Activated naive CD4-positive, alpha-beta T cell (primary cell): ENCODE measurements at regions not wholly inside any gene's neighbourhood (a gene's known extent, or its start where the extent isn't known, plus 50 kb on each side); places are given as distances from the start of the nearest gene placed in this dataset.

Experiments
- DNase-seq, 4 experiments: peaks; one replicate each; lab custom pipeline; 2025; lab: John Stamatoyannopoulos, UW

DNA sequence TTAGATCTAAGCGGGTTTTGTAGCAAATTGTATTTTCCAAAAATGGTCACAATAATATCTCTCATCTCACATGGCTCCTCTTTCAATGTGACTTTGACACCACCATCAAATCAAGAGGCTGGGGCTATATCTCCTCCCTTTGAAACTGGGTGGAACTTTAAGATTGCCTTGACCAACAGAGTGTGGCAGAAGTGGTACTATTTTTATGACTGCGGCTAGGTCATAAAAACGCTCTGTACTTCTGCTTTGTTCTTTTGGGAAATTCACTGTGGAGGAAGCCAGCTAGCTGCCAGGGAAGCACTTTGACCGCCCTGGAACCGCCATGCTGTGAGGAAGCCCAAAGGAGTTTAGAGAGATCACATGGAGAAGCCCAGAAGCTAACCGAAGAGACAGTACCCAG lies 50.7 kb upstream of the ACOT11 start:
- DNase-seq: no peak

DNA sequence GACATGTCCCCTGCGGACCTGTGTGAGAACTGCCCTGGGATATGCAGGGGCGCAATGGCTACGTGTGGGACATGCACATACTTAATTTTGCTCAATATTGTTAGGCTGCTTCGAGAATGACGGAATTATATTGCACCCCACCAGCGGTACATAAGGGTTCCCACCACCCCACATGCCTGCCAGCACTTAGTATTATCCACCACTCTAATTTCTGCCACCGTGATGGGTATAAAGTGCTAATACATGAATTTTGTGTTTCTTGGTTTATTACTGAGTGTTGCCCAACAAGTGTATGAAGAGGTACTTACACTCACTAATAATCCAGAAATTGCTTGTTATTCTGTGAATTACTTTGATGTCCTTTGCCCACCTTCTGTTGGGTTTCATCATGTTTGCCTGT lies 52.1 kb upstream of the ACOT11 start:
- DNase-seq: no peak

DNA sequence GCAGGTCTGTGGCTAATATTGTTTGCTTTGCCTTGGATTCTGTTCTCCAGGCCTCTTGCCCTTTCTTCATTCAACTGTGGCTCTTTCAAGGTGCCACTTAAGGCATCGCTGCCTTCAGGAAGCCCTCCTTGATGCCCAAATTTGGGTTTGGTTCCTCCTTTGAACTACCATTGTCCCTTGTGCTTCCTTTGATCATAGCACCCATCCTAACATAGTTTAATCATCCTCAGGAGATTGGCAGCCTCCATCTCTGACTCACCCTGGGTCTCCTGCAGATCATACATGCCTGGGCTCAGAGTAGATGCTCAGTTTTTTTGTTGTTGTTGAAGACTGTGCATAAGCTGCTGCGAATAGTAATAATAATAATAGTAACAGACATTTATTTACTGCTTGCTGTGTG lies 54.4 kb upstream of the ACOT11 start:
- DNase-seq: no peak

DNA sequence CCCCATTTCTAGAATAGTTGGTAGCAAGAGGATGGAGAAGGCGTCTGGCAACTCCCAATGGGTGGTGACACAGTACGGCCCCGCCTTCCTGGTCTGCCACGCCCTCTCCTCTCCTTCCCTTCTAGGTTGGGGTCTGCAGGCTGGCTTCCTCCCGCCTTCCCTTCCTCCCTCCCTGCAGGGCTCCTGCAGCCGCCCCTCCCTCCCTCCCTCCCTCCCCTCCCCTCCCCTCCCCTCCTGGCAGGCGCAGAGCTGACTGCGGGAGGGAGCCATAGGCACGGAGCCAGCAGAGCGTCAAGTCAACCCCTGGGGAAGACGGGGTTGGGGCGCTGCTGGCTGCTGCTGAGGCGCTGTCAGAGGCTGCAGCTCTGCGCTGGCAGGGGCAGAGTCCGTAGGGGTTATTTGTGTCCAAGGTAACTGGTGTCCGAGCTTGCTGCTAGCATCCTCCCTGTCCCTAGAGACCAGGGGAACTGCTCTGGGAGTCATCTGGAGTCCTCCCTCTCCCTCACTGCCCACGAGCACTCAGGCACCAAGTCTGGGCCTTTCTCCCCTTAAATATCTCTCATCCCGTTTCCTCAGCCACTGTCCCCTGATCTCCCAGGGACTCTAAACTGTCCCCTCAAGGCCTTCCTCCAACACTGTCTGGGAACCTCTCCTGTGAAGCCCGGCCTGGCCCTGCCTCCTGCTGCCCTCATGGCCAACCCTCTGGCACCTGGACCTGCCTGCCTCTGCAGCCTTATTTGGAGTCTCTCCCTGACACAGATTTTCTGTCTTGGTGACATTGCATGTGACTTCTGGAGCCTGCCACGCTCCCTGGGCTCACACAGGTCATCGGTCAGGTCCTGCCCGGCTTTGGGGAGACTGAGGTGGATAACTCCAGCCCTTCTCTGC lies 57.4 kb upstream of the ACOT11 start:
- DNase-seq: peak in 1 of 4 experiments; percentile 25

DNA sequence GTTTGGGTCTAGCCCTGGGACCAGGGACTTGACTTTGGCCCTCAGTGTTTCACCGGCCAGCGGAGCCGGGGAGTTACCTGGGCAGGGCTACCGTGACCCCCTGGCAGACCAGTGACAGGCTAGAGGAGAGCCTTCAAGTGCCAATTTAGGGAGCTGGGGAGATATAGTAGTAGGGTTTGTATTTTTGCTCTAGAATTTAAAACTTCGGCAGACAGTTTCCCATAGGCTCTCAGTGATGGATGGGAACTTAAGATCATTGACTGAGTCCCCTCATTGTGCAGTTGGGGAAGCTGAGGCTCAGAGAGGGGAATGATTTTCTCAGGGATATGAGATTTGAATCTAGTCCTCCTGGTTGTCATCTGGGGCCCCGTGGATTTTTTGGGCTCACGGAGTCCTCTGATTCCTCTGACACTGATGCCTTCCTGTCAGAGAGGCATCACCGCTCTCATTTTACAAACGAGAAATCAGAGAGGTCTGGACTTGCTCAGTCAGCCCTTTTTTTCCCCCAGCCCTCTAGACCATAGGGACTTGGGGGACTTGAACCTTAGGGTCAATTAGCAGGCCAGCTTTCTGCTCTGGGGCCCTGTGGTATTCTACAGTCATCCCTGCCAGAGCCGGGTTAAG lies 58.3 kb upstream of the ACOT11 start:
- DNase-seq: no peak

DNA sequence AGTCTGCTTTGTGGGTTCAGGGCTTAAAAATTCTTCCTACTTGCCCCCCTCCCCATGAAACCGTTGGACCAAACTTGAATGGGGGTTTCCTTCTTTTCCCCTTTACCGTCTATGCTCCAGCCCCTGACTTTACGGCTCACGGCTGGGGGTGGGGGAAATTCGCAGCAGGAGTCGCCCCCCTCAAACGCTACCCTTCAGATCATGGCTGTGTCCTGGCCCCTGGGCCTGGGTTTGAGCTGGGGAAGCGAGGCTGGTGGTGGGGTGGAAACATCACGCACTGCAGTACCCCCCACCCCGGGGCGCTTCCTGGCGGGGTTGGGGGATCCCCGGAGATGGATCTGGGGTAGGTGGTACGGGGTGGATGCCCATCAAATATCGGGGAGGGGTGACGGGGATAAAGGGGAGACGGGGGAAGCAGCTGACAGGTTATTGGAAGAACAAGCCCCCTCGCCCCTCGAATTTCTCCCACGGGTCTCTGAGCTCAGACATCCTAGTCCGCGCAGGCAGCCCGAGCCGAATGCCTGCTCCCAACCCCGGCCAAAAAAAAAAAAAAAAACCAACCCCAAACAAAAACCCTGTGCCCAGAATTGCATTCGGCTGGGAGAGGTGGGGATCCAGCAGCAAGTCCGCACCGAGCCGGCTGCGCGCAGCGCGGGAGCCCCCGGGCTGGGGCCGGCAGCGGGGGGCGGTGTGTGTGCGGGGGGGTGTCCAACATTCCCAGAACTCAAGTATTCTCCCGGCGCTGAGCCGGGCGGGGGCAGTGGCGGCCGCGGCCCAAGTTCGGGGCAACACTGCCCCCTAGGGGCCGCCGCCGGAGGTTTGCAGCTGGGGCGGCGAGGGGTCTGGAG lies 59.0 kb upstream of the ACOT11 start:
- DNase-seq: peak; percentile 34 to 68 (median 46)

DNA sequence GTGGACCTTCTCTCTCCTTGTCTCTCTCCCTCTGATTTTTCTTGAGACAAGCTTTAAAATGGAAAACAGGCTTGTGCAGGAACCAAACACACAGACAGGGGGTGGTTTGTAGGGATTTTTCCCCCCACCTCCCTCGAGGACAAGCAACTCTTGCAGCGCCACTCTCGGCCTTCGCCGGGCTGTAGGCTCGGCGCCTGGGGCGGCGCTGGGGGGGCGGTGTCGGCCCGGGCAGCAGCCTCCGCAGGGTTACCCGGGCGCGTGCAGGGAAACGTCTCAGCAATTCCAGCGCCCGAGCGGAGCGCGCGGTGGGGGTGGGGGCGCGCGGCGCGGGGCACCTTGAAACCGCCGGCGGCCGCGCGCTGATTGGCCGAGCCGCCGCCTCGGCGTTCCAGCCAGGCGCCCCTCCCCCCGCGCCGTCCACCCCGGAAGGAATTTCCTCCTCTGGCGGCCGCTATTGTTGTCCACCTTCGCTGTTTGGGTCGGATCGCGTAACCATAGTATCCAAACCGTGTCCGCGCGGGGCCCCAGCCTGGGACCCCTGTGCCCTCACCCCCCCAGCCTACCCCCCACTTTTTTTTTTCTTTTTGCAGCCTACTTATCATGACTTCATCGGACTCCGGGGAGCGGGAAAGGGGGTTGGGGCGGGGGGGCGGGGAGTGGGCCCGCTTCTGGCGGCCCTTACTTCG lies 59.8 kb upstream of the ACOT11 start:
- peak; percentile 29 to 64 (median 44) for DNase-seq

DNA sequence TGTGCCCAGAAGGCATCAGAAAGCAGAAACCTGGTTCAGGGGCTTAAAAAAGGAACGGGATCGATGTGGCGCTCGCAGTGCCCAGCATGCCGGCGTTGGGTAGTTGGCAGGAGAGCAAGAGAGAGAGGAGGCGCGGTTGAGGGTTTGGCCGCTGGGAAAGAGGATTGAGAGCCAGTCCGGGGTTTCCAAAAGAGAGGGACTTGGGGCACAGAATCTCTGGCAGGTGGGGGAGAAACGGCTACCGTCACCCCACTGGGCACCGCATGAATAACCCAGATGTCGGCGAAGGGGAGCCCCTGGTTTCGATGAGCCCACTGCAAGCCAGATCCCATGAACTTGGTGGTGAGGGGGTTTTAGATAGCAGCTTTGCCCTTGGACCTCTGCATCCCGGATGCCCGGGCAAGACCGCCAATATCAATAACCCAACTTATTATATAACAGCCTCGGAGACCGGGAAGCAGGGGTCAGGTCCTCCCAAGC lies 60.4 kb upstream of the ACOT11 start:
- DNase-seq: no peak

DNA sequence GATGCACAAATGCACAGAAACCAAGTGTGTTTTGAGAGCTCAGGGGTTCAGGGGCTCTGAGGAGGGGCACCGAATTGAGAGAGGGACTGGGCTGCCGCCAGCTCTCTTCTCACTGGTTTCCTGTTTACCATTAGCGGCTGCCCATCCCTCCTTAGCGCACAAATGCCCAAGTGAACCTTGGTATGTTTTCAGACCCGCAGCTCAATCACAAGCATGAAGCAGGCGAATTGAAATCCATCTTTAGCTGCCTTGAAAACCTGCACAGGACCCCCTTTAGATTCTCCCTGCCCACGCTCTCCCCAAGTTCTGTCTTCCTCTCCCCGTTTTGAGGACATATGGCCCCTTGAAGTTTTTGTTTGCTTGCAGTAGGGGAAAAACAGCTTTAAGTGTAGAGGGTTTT lies 61.1 kb upstream of the ACOT11 start:
- no peak for DNase-seq

DNA sequence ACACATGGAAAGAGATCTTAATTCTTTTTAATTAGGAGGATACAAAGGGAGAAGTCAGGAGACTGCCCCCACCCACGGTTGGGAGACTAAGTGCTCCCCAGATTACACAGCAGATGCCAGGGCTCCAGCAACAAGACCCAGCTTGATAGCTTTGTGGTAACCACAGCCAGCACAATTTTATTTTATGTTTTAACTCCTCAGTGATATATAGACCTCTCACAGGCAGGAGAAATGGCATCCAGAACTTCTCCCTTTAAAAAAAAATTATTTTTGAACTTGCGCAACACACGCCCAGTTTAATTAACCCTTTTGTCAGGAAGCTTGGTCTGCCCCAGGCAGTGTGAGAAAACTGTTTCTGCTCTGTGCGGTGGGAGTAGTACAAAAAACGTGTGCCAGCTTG lies 62.6 kb upstream of the ACOT11 start:
- DNase-seq: no peak

DNA sequence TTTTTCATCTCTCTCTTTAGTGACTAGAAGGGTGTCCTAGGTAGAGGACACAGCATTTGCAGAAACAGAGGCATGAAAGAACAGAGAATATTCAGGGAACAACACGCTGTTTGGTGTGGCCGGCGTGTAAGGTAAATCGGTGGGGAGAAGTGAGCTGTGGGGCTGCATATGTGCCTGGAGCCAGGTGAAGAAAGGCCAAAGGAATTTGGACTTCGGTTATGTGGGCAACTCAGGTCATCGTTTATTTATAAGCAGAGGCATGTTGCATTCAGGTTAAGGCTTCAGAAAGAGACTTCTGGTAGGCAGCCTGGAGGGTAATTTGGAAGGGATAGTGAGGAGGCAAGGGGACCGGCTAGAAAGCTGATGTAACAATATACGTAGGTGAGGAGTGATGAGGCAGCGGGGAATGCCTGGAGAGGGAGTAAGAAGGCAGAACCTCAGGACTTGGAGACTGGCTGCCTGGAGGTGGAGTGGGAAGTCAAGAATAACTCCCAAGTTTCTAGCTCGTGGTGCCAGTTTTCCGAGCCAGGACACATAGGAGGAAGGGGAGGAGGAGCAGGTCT lies 64.1 kb upstream of the ACOT11 start:
- no peak for DNase-seq

DNA sequence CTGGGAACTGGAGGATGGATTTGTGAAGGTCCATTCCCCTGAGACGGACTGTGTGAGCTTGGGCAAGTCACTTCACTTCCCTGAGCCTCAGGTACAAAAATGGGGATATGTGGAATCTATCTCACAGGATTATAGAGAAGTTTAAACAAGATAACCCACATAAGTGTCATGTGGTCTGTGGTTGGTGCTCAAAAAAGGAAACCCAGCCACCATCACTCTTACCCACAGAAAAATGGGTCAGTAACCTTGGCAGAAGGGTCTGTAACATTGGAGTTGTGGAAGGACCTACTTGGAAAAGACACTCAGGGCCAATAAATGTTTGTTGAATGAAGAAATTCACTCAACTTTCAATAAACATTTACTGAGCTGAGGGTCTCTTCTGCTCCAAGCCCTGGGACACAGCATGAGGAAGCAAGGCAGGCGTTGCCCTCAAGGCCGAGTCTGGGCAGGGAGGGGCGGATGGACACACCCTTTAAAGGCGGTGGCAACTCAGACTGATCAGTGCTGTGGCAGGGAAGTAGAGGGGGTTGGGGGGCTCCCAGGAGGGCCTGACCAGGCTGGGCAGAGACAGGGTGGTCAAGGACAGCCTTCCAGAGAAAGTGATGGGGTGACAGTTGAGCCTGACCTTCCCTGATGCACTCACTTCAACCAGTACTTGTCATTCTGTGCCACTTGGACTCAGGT lies 66.7 kb upstream of the ACOT11 start:
- no peak for DNase-seq

DNA sequence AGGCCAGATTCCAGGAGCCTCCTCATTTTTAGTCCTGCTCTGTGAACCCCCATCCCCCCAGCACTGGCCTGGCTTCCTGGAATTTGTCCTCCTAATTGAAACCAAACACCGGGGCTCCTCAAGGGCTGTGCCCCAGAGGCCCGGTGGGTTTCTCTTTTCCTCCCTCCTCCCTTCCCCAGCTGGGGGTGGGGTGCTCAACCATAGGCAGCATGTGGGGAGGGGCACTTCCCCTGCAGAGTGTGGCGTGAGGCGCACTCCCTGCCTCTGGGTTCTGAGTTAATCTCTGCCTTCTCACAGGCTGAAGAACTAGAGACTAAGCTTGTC lies 67.5 kb upstream of the ACOT11 start:
- DNase-seq: peak in 1 of 4 experiments; percentile 13

DNA sequence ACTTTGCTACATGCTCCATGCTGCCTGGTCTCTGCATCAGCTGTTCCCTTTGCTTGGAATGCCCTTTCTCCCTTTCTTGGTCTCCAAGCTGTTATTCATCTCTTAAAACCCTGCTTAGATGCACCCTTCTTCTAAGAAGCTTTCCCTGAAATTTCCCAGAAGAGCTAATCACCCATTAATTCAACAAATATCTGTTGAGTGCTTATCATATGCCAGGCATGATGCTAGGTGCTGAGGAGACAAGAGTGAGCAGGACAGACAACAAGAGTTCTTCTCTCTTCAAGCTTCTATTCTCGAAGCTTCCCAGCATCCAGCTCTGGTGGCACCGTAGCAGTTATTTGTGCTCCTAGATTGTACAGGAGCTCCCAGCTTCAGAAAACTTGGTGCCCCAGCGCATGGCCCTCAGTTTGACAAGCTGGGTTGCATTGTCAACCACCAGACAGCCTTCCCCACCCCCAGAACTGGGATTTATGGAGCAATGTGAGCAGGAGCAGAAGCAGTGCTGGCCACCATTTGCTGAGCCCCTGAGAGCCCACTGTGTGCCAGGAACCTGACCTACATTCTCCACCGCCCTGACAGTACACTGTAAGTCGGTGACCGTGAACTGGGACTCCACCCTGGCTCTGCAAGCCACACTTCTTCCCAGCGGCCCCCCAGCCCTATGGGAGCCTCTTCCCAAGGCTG lies 68.0 kb upstream of the ACOT11 start:
- no peak for DNase-seq

DNA sequence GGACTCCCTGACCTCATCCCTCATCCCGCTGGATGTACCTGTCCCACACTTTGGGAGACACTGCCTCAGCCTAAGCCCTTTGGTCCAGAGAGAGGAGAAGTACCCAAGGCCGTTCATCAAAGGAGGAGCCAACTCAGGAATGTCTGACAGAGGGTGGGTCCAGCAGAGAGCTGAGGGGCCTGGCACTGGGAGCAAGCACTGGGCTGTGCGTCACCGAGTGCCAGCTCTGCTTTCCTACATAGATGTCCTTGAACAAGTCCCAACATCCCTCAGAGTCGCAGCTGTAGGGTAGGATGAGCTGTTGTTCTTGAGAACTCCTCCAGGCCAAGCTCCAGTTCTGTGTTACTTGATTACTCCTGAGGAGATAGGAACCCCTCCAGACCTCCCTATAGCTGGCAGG lies 68.8 kb upstream of the ACOT11 start:
- DNase-seq: no peak

DNA sequence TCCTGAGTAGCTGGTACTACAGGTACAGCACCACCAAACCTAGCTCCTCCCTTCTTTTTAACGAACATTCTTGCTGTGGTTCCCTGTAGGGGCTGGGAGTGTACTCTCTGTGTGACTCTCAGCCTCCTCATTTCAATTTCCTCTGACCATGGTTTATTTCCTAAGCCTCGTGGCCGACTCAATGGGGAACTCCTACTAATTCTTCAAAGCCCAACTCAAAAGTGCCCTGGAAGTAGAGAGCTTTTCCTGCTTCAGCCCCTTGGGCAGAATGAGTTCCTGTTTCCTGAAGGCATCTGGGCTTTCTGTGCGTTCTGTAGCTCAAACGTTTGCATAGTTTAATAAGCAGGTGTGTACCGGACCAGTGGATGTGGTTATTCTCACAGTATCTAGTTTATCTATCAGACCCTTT lies 70.9 kb upstream of the ACOT11 start:
- DNase-seq: no peak

DNA sequence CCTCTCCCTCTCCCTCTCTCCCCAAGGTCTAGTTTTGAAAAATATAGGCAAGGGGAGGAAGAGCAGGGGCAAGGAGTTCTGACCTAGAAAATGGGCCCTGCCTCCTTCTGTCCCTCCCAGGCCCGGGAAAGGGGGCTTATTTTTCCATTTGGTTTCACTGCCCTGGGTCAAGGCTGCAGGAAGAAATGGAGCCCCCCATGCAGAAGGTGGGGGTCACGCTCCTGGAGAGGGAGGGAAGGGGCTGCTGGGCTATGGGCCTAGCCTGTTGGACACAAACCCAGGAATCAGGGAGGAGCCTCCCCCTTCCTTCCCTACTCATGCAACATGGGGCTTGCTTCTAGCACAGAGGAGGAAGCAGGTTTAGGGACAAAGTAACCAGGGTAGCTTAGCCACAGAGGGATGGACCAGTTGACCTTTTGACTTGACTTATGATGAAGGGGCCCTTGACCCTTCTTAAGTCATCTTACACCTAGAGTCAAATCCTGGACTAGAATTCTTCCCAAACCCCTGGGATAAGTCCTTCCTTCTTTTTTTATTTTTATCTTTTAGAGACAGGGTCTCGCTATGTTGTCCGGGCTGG lies 70.4 kb upstream of the SSBP3 start:
- no peak for DNase-seq

DNA sequence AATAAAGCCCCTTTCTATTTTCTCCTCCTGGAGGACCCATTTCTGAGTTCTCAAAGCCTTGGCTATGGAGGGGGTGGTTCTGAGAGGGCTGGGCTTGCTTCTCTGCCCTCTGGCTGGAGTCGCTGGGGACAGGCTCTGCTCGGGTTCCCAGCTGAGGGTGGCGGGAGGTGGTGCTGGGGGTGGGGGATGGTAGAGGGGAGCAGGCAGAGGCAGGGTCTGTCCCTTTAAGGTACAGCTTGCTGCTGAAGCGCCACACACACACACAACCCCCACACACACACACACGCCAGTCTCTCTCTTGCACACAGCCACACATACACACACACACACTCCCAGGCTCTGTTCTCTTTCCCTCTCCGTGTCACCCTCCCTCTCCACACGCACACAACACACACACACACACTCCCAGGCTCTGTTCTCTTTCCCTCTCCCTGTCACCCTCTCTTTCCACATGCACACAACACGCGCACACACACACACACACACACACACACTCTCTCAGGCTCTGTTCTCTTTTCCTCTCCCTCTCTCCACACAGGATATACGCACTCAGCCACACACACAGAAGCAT lies 69.8 kb upstream of the SSBP3 start:
- DNase-seq: no peak

DNA sequence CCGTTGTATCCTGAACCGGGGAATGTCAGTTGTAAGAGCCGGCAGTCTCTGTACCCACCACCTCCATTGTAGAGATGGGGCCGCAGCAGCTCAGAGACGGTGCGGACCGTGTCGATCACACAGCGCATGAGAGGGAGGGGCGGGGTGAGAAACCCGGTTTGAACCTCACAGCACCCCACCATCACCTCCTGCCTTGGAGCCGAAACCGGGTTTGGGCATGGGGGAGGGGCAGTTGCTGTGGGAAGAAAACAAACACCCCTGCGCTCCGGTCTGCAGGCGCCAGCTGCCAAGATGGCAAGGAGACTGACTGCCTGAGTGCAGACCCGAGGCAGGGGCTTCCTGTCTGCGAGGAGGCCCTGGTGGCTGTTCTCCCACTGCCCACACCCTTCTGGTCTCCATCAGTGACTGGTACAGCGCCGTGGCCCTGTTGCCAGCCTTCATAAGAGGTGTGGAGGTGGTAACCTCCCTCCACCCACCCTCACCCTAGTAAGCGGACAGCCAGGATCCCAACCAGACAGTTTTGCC lies 69.2 kb upstream of the SSBP3 start:
- peak in 1 of 4 experiments; percentile 57 for DNase-seq
